IMR-90 (cell line): ENCODE measurements at regions not wholly inside any gene's neighbourhood (a gene's known extent, or its start where the extent isn't known, plus 50 kb on each side); places are given as distances from the start of the nearest gene placed in this dataset.

ENCODE experiments used
- ATAC-seq: fragments of 200-7000 bp; cut with Tn5 transposase; 2 replicates; pipeline ENCODE4 v1.9.1; 2020; ENCODE audit warnings: low read depth, mild to moderate bottlenecking, moderate library complexity
- BruUV-seq: library from RNA; stranded (reverse); fragments of 400-500 nt; replicated peaks from 2 replicates; lab custom pipeline; 2021; lab: Mats Ljungman, UMichigan
- CTCF ChIA-PET: fragments of 300-600 bp; formaldehyde crosslinking; extraction: SDS; loops from one replicate; lab custom pipeline; 2021; ENCODE audit warnings: antibody characterized with exemption; lab: Yijun Ruan, JAX
- POLR2A ChIA-PET: fragments of 300-600 bp; sonication (Branson Sonifier 250); formaldehyde crosslinking; loops from one replicate; lab custom pipeline; 2022; ENCODE audit warnings: antibody characterized with exemption; ENCODE audit not compliant: unreplicated experiment; lab: Charles Lee
- DNase-seq: peaks from one replicate; pipeline ENCODE4 v3.0.0; 2013
- H2AFZ ChIP-seq: replicated peaks from 2 replicates; pipeline ENCODE3; 2013; ENCODE audit warnings: low read length, mild to moderate bottlenecking; ENCODE audit not compliant: poor library complexity
- H2AK5ac ChIP-seq: 2 replicates; pipeline ENCODE4 v1.6.1; 2013; ENCODE audit warnings: low read depth, low read length, inconsistent platforms
- H2AK9ac ChIP-seq: replicated peaks from 2 replicates; pipeline ENCODE3; 2013; ENCODE audit warnings: mild to moderate bottlenecking, low read depth, low read length, moderate library complexity; ENCODE audit not compliant: poor library complexity
- H2BK120ac ChIP-seq: 2 replicates; pipeline ENCODE4 v1.6.1; 2013; ENCODE audit warnings: low read depth, low read length, inconsistent platforms
- H2BK15ac ChIP-seq: 3 replicates; pipeline ENCODE4 v1.6.1; 2013; ENCODE audit warnings: low read depth, low read length, inconsistent platforms
- H2BK20ac ChIP-seq: 2 replicates; pipeline ENCODE4 v1.6.1; 2013; ENCODE audit warnings: low read depth, mild to moderate bottlenecking, inconsistent platforms, low read length, moderate library complexity
- H2BK5ac ChIP-seq: 2 replicates; pipeline ENCODE4 v1.6.1; 2013; ENCODE audit warnings: mild to moderate bottlenecking, low read depth, low read length, inconsistent platforms; ENCODE audit not compliant: poor library complexity, severe bottlenecking
- H3K14ac ChIP-seq: replicated peaks from 2 replicates; pipeline ENCODE4 v1.6.1; 2013; ENCODE audit warnings: low read depth, low read length, inconsistent platforms
- H3K18ac ChIP-seq: 2 replicates; pipeline ENCODE4 v1.6.1; 2013; ENCODE audit warnings: low read depth, low read length, control low read depth
- H3K23ac ChIP-seq: 2 replicates; pipeline ENCODE4 v1.6.1; 2013; ENCODE audit warnings: low read depth, low read length, inconsistent platforms
- H3K27ac ChIP-seq: 2 replicates; pipeline ENCODE4 v1.5.1; 2013; ENCODE audit warnings: mild to moderate bottlenecking, control low read depth, low read length; ENCODE audit not compliant: insufficient read depth
- H3K27me3 ChIP-seq: 2 replicates; pipeline ENCODE4 v1.6.1; 2013; ENCODE audit warnings: low read length; ENCODE audit not compliant: control insufficient read depth, insufficient read depth
- H3K36me3 ChIP-seq: 2 replicates; pipeline ENCODE4 v1.6.1; 2013; ENCODE audit warnings: low read length, mixed read lengths; ENCODE audit not compliant: control insufficient read depth, insufficient read depth
- H3K4ac ChIP-seq: 2 replicates; pipeline ENCODE4 v1.6.1; 2013; ENCODE audit warnings: low read depth, low read length, inconsistent platforms
- H3K4me1 ChIP-seq: 2 replicates; pipeline ENCODE4 v1.6.1; 2013; ENCODE audit warnings: low read length, mixed read lengths; ENCODE audit not compliant: control insufficient read depth, insufficient read depth
- H3K4me2 ChIP-seq: 2 replicates; pipeline ENCODE4 v1.6.1; 2013; ENCODE audit warnings: low read depth, mild to moderate bottlenecking, control low read depth, low read length, moderate library complexity
- H3K4me3 ChIP-seq: 2 replicates; pipeline ENCODE4 v1.5.1; 2013; ENCODE audit warnings: low read depth, mild to moderate bottlenecking, control low read depth, low read length, moderate library complexity; ENCODE audit not compliant: insufficient read depth
- H3K56ac ChIP-seq: 2 replicates; pipeline ENCODE4 v1.6.1; 2013; ENCODE audit warnings: low read length, inconsistent platforms; ENCODE audit not compliant: insufficient read depth; ENCODE audit errors: extremely low read depth
- H3K79me1 ChIP-seq, 2 experiments: 2 replicates each; pipeline ENCODE4 v1.6.1; 2013; ENCODE audit warnings: low read length in 2 of 2, inconsistent platforms in 1 of 2, low read depth in 1 of 2
- H3K9ac ChIP-seq: 2 replicates; pipeline ENCODE4 v1.6.1; 2013; ENCODE audit warnings: low read depth, low read length, control low read depth
- H3K9me1 ChIP-seq: 2 replicates; pipeline ENCODE4 v1.6.1; 2013; ENCODE audit warnings: low read length, inconsistent platforms; ENCODE audit not compliant: insufficient read depth
- H3K9me3 ChIP-seq: 2 replicates; pipeline ENCODE4 v1.6.1; 2013; ENCODE audit warnings: low read length; ENCODE audit not compliant: control insufficient read depth, insufficient read depth
- H4K20me1 ChIP-seq: 2 replicates; pipeline ENCODE4 v1.6.1; 2013; ENCODE audit warnings: low read length, inconsistent platforms; ENCODE audit not compliant: insufficient read depth
- H4K5ac ChIP-seq: 2 replicates; pipeline ENCODE4 v1.6.1; 2013; ENCODE audit warnings: mild to moderate bottlenecking, low read depth, low read length, control low read depth
- H4K8ac ChIP-seq, 2 experiments: 2 replicates each; pipeline ENCODE4 v1.6.1; 2013; ENCODE audit warnings: low read depth in 2 of 2, low read length in 2 of 2, control low read depth in 1 of 2, inconsistent platforms in 1 of 2
- H4K91ac ChIP-seq: 2 replicates; pipeline ENCODE4 v1.6.1; 2013; ENCODE audit warnings: low read depth, low read length, inconsistent platforms; ENCODE audit not compliant: insufficient read depth
- BHLHE40 ChIP-seq: fragments of 150-350 bp; IDR thresholded peaks from 2 replicates; pipeline ENCODE4 v1.6.1; 2016; ENCODE audit warnings: mild to moderate bottlenecking, low read depth, low read length
- CEBPB ChIP-seq: IDR thresholded peaks from 2 replicates; pipeline ENCODE4 v1.6.1; 2012; ENCODE audit warnings: low read depth, low read length, improper control_type of control experiment
- CTCF ChIP-seq: conservative IDR thresholded peaks from 2 replicates; pipeline ENCODE4 v1.5.1; 2012; ENCODE audit warnings: mild to moderate bottlenecking, low read depth, low read length, improper control_type of control experiment
- FOS ChIP-seq: fragments of 150-350 bp; IDR thresholded peaks from 2 replicates; pipeline ENCODE4 v1.6.1; 2016; ENCODE audit warnings: low read depth, low read length
- MAFK ChIP-seq: IDR thresholded peaks from 2 replicates; pipeline ENCODE4 v1.6.1; 2012; ENCODE audit warnings: low read depth, low read length, improper control_type of control experiment
- MAZ ChIP-seq: IDR thresholded peaks from 2 replicates; pipeline ENCODE4 v1.6.1; 2012; ENCODE audit warnings: low read depth, mild to moderate bottlenecking, low read length, improper control_type of control experiment, moderate library complexity, borderline replicate concordance
- MXI1 ChIP-seq: IDR thresholded peaks from 2 replicates; pipeline ENCODE4 v1.6.1; 2012; ENCODE audit warnings: low read depth, mild to moderate bottlenecking, low read length, moderate library complexity, borderline replicate concordance
- NFE2L2 ChIP-seq: fragments of 150-350 bp; IDR thresholded peaks from 2 replicates; pipeline ENCODE4 v1.6.1; 2016; ENCODE audit warnings: low read depth, mild to moderate bottlenecking, low read length
- POLR2A ChIP-seq: IDR thresholded peaks from 2 replicates; pipeline ENCODE4 v1.6.1; 2012; ENCODE audit warnings: mild to moderate bottlenecking, low read depth, low read length
- RCOR1 ChIP-seq: IDR thresholded peaks from 2 replicates; pipeline ENCODE4 v1.6.1; 2012; ENCODE audit warnings: mild to moderate bottlenecking, low read length, improper control_type of control experiment; ENCODE audit not compliant: insufficient replicate concordance
- RFX5 ChIP-seq: IDR thresholded peaks from 2 replicates; pipeline ENCODE4 v1.8.0; 2012; ENCODE audit warnings: low read depth, mild to moderate bottlenecking, low read length, moderate library complexity
- SMC3 ChIP-seq: fragments of 150-350 bp; IDR thresholded peaks from 2 replicates; pipeline ENCODE4 v1.6.1; 2016; ENCODE audit warnings: low read depth, mild to moderate bottlenecking, antibody characterized with exemption, low read length, moderate library complexity
- USF2 ChIP-seq: fragments of 150-350 bp; IDR thresholded peaks from 2 replicates; pipeline ENCODE4 v1.6.1; 2017; ENCODE audit warnings: mild to moderate bottlenecking, antibody characterized with exemption, low read length, low read depth
- dilution Hi-C: fragments of 300-500 bp; cut with HindIII; formaldehyde crosslinking; loops from one replicate; pipeline ENCODE4 v1.14.3; 2018; ENCODE audit warnings: low sequenced_read_pairs; ENCODE audit not compliant: unreplicated experiment
- in situ Hi-C: fragments of 300-500 bp; cut with MboI; formaldehyde crosslinking; loops from 3 replicates; pipeline ENCODE4 v1.14.3; 2019; ENCODE audit warnings: low sequenced_read_pairs, inconsistent platforms, mixed read lengths
- intact Hi-C: fragments of 100-400 bp; cut with micrococcal nuclease; formaldehyde crosslinking; loops from 2 replicates; pipeline ENCODE4 v1.10.0; 2022

GRCh38 chr17:63040816-63041215 lies 74.8 kb downstream of the TANC2 start:
- Histone ChIP-seq H3K9ac (no peak overlapping the region), H4K91ac (no peak overlapping the region), H4K5ac (no peak overlapping the region), H3K56ac (no peak overlapping the region), H3K4me1 (peaks cover 6% of the 10 kb centered on the region), H4K20me1 (peaks cover 20% of the 10 kb centered on the region), H3K4ac (no peak overlapping the region), H3K36me3 (no peaks in the 10 kb centered on the region), H3K23ac (no peak overlapping the region), H3K9me3 (no peaks in the 10 kb centered on the region), H3K18ac (no peak overlapping the region), H3K79me1 (peaks cover 17 to 47% of the 10 kb centered on the region in 2 experiments), H2BK120ac (no peak overlapping the region), H3K9me1 (peaks cover 6% of the 10 kb centered on the region; the same call in 1 of the 2 replicates), H3K27me3 (no peaks in the 10 kb centered on the region), H3K4me3 (no peak overlapping the region), H2AK5ac (no peak overlapping the region), H3K4me2 (no peak overlapping the region), H2BK20ac (no peak overlapping the region), H2AK9ac (no peak overlapping the region), H2BK5ac (no peak overlapping the region), H2AFZ (no peak overlapping the region), H2BK15ac (no peak overlapping the region), H3K27ac (no peak overlapping the region), H4K8ac (no peak overlapping the region), H3K14ac (no peak overlapping the region)
- ATAC-seq (no peak), DNase-seq (no peak)
- TF ChIP-seq BHLHE40 (no peak), CEBPB (no peak), USF2 (no peak), NFE2L2 (no peak), RFX5 (no peak), RCOR1 (no peak), MAZ (no peak), SMC3 (no peak), CTCF (no peak), MXI1 (no peak), POLR2A (no peak), FOS (no peak), MAFK (no peak)
- intact Hi-C loops (loop anchor here (1.0 kb wide), 1 partner anchor 15 kb away; no protein-coding TSS in a partner anchor), in situ Hi-C loops (no loop called here), dilution Hi-C loops (no loop called here)
- BruUV-seq: no TSS peak
- POLR2A ChIA-PET: no interaction called here
- CTCF ChIA-PET: no interaction called here
